GM21529 (cell line): ENCODE measurements at regions not wholly inside any gene's neighbourhood (a gene's known extent, or its start where the extent isn't known, plus 50 kb on each side); places are given as distances from the start of the nearest gene placed in this dataset.
"Not testable (repeated sequence)": the region's sequence is repeated elsewhere in the genome, so short reads cannot be mapped to it uniquely, and the experiment has no call there.

Experiments
- ATAC-seq: cut with Tn5 transposase; IDR thresholded peaks from one replicate; pipeline ENCODE4 v1.9.1; 2021; ENCODE audit not compliant: unreplicated experiment

DNA sequence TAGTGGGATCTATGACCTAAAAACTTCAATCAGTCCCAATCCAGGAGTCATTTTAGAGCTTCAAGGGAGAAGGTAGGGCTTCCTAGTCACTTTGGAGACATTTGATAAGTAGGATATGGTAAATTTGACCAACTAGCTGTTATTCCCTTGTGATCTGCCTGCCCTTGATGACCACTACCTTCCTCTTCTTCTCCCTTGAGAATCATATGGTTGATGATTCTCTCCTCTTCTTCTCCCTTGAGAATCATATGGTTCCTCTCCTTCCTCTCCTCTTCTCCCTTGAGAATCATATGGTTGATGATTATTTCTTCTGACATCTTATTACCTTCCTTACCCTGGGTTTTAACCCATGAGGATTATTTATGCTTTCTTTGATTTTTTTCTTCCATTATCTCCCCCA, 482.6 kb upstream of the TENM3 start:
- ATAC-seq: no peak

DNA sequence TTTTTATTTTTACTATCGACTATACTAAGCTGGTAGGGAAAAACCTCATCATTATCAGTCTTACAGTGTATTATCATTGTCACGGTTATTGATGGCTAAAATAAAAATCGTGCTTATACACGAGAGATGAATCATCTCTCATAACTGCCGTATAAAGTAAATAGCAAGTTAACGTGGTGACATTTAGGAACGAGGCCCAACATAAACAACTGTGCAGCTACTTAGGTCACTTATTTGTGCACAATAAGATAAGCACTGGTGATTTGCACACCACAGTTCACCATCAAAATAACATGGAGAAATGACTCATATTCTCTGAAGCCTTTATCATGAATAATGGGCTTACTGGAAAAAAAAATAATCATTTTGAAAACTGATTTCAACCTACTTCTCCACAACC, 482.0 kb upstream of the TENM3 start:
- ATAC-seq: no peak

- ATAC-seq: no peak
These were observed 477.1 kb upstream of the TENM3 start for GRCh38 chr4:181766061-181766548.

GRCh38 chr4:181770971-181771370, 472.2 kb upstream of the TENM3 start:
- ATAC-seq: no peak

- no peak for ATAC-seq
These were observed 467.9 kb upstream of the TENM3 start for GRCh38 chr4:181775298-181775697.

DNA sequence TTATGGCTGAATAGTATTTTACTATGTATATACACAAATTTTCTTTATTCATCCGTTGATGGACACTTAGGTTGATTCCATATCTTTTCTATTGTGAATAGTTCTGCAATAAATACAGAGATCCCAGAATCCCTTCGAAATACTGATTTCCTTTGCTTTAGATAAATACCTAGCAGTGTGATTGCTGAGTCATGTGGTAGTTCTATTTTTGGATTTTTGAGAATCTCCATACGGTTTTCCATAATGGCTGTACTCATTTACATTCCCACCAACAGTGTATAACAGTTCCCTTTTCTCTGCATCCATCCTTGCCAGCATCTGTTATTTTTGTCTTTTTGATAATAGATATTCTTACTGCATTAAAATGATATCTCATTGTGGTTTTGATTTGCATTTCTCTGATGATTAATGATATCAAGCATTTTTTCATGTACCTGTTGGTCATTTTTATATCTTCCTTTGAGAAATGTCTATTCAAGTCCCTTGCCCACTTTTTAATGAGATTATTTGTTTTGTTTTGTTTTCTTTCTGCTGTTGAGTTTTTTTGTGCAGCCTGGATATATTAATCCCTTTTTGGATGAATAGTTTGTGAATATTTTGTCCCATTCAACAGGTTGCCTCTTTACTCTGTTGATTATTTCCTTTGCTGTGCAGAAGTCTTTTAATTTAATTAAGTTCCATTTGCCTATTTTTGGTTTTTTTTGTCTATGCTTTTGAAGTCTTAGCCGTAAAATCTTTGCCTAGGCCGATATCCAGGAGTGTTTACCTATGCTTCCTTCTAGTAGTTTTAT, 466.7 kb upstream of the TENM3 start:
- no peak for ATAC-seq

GRCh38 chr4:181777518-181777917, 465.7 kb upstream of the TENM3 start:
- ATAC-seq: no peak

DNA sequence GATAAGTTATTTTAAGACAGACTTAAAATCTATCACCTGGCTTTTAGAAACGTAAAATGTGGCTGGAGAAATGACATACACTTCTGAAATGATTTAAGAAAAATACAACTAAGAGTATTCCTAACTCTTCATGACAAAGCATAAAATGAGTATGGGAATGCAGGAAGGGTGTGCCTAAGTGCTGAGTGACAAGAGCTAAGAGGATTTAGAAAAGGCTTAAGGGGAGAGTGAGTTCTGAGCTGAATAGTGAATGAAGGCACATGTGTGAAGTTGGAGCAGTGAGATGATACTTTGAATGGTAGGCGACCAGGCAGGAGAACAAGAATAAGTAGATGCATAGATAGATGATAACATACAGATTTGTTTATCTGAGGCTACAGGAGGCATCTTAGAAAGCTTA, 458.3 kb upstream of the TENM3 start:
- no peak for ATAC-seq

DNA sequence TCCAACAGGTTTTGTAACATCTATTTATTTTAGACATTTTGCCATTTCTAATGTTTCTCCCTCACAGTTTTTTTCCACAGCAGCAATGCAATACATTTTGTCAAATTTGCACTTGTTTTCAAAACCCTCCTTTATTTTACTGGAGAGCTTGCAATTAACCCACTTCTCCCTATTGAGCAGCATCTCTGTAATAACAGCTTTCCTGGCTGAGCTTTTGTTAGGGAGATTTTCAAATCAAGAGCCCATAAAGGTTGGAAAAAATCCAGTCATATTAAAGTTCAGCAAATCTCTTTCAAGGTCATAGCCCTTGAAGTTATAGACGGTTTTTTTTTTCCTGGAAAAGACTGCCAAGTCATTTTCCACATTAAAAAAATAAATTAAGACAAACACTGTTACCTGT, 450.6 kb upstream of the TENM3 start:
- no peak for ATAC-seq

DNA sequence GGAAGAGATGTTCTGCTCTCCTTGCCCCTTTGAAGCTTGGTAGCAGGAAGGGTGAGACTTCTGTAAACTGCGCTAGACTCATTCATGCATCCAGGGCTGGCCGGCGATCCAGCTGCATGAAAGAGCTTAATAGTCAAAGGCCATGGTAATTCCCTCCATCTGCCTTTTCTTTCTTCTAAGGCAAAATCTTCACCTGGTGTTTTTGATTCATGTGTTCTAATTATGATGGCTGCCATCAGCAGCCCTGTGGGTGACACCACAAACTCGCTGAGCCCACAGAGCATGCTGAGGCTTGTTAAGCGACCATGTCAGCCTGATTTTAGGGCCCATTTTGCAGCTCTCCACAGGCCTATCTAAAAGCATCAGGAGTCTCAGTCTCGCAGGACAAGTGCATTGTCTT, 450.1 kb upstream of the TENM3 start:
- no peak for ATAC-seq

DNA sequence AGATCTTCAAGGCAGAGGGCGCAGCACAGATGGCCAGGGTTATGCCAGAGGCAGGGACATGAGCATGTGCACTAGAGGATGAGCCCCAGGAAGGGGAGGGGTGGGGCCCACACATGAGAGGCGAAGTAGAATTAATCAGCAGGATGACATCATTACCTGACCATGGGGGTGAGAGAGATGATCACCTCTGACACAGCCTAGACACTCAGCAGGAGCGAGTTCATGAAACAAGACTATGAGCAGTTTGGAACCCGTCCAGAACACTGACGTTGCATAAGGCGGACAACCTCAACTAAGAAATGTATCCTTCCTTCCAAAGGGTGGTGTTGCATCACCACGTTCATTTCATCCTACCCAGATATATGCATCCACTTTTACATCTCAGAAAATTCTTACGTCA, 446.7 kb upstream of the TENM3 start:
- no peak for ATAC-seq

GRCh38 chr4:181798536-181798935, 444.7 kb upstream of the TENM3 start:
- no peak for ATAC-seq

- ATAC-seq: no peak
These were observed 443.6 kb upstream of the TENM3 start for GRCh38 chr4:181799561-181800069.

GRCh38 chr4:181802207-181802606, 441.0 kb upstream of the TENM3 start:
- no peak for ATAC-seq

DNA sequence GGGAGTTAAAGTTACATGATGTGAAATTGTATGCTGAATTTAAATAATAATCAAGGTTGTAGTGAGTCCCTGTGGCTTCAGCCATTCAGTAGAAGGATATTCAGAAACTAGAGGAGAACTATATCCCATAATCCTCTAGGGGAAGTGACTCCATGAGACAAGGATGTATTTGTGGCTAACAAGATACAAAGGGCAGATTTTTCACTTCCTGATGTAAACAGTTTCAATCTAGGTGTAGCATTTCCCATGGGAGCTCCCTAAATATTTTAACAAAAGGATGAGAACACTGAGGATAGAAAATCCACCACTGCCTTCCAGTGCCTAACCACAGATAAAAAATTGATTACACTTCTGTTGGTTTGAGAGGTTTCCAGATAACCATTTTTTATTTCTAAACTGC, 435.4 kb upstream of the TENM3 start:
- ATAC-seq: no peak

DNA sequence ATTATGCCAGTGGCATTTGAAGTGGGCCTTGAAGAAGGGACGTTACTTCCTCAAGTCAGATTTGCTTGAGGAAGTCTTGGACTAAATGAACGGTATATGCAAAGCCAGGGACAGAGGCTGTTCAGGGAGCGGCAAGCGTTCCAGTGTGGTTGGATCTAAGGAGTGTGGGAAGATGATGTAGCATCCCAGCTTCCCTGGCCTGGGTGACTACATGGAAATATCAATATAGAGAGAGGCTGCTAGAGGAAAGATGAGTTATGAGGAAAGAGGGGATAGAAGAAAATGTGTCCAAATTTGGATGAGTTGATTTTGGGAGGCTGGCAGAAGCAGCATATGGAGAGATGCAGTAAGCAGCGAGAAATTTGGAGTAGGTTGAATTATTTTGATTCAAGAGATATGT, 432.5 kb upstream of the TENM3 start:
- no peak for ATAC-seq

DNA sequence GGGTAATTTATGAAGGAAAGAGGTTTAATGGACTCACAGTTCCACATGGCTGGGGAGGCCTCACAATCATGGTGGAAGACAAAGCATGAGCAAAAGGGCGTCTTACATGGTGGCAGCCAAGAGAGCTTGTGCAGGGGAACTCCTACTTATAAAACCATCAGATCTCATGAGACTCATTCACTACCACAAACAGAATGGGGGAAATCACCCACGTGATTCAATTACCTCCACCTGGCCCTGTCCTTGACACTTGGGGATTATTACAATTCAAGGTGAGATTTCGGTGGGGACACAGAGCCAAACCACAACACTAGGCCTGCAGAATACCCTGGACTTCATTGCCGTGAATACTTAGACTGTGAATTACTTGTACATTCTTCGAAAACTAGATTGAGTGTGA, 431.7 kb upstream of the TENM3 start:
- not testable (repeated sequence) for ATAC-seq

GRCh38 chr4:181819946-181820345, 423.3 kb upstream of the TENM3 start:
- ATAC-seq: no peak

GRCh38 chr4:181820553-181820952, 422.6 kb upstream of the TENM3 start:
- no peak for ATAC-seq

DNA sequence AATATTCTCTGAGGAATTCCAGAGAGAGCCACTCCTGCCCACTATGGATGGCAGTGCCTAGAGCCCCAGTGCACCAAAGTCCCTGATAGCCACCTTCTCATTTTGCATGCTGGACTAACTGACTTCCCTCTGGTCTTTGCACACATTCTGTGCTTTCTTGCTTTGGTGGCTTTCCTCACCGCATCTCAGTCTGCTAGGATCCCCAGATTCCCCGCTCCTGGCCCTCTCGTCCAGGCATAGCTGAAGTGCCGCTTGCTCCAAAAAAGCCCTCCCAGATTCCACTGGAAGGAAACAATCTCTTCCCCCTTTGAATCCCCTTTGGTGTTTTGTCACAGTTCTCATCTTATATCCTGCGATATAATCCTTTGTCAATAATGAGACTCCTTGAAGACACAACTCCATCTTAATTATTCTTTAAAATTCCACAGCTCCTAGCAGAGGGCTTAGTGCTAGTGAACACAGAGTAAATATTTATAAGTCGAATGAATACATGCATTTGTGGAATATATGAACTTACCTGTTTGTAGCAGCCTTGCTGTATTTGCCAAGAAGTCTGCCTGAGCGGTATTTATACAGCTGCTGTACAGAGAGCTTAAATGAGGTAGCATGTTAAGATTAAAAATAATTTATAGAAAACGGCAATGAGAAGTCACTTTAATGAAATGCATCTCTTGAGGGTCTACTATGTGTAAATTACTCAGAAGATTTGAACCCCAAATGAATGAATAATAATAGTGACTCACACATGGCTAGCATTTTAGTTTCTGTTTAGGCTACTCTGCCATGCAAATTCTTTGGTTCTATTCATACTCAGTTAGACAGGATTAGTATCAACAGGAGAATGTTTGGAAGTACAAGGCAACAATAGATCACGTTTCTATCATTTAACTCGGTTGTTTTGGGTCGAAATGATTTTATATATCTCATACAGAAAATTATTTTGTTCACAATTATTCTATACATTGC, 421.9 kb upstream of the TENM3 start:
- no peak for ATAC-seq

GRCh38 chr4:181822005-181822375, 421.2 kb upstream of the TENM3 start:
- no peak for ATAC-seq

DNA sequence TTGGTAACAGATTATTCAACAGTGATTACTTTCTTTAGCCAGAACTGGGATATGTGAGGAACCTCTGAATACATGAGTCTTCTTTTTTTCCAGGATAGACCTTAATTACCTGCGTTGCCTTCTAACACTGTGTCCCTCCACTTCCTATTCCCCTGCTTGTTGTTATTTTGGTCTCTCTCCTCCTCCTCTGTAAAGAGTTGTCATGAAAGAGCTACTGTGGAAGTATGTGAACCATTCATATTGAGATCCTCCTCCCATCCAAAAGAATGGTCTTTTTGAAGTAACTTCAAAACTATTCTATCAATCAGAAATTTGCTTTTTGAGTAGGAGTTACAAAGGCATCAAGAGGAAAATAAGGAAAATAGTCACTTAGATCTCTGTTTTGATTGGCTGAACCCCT, 420.0 kb upstream of the TENM3 start:
- no peak for ATAC-seq
